GM18517 (cell line): ENCODE measurements at regions not wholly inside any gene's neighbourhood (a gene's known extent, or its start where the extent isn't known, plus 50 kb on each side); places are given as distances from the start of the nearest gene placed in this dataset.

Experiments used
- ATAC-seq: cut with Tn5 transposase; IDR thresholded peaks from one replicate; pipeline ENCODE4 v1.9.1; 2021; ENCODE audit warnings: mild to moderate bottlenecking, moderate library complexity; ENCODE audit not compliant: unreplicated experiment

- no peak for ATAC-seq
Measured at GRCh38 chr16:64826374-64826773, 295.5 kb downstream of the CDH11 start.

GRCh38 chr16:64823481-64824075, 298.3 kb downstream of the CDH11 start:
- no peak for ATAC-seq

- no peak for ATAC-seq
Measured at GRCh38 chr16:64809876-64810629, 311.8 kb downstream of the CDH11 start.

- ATAC-seq: no peak
Measured at GRCh38 chr16:64808474-64808873, 313.4 kb downstream of the CDH11 start.

- ATAC-seq: no peak
Measured at GRCh38 chr16:64791756-64792155, 330.1 kb downstream of the CDH11 start.

GRCh38 chr16:64784635-64785034, 337.2 kb downstream of the CDH11 start:
- ATAC-seq: no peak

GRCh38 chr16:64782484-64782883, 339.4 kb downstream of the CDH11 start:
- ATAC-seq: no peak

- no peak for ATAC-seq
Measured at GRCh38 chr16:64780445-64780844, 341.4 kb downstream of the CDH11 start.

- no peak for ATAC-seq
Measured at GRCh38 chr16:64778777-64779176, 343.1 kb downstream of the CDH11 start.

- ATAC-seq: no peak
Measured at GRCh38 chr16:64773638-64774037, 348.2 kb downstream of the CDH11 start.

GRCh38 chr16:64773184-64773583, 348.7 kb downstream of the CDH11 start:
- no peak for ATAC-seq

- no peak for ATAC-seq
Measured at GRCh38 chr16:64771273-64771672, 350.6 kb downstream of the CDH11 start.

GRCh38 chr16:64762211-64762610, 359.7 kb downstream of the CDH11 start:
- ATAC-seq: no peak

GRCh38 chr16:64754279-64754678, 367.6 kb downstream of the CDH11 start:
- ATAC-seq: no peak

GRCh38 chr16:64751906-64752305, 370.0 kb downstream of the CDH11 start:
- ATAC-seq: no peak

- ATAC-seq: no peak
Measured at GRCh38 chr16:64749346-64749745, 372.5 kb downstream of the CDH11 start.

GRCh38 chr16:64745258-64745930, 376.5 kb downstream of the CDH11 start:
- no peak for ATAC-seq

GRCh38 chr16:64742455-64743223, 379.2 kb downstream of the CDH11 start:
- no peak for ATAC-seq

GRCh38 chr16:64740261-64740660, 381.6 kb downstream of the CDH11 start:
- ATAC-seq: no peak

GRCh38 chr16:64738321-64738960, 383.4 kb downstream of the CDH11 start:
- ATAC-seq: no peak

GRCh38 chr16:64736857-64737256, 385.0 kb downstream of the CDH11 start:
- ATAC-seq: no peak
